Erythroblast (primary cell): ENCODE measurements at regions not wholly inside any gene's neighbourhood (a gene's known extent, or its start where the extent isn't known, plus 50 kb on each side); places are given as distances from the start of the nearest gene placed in this dataset.

ENCODE experiments used
- DNase-seq, 2 experiments: peaks; one replicate each; lab custom pipeline; 2025; lab: John Stamatoyannopoulos, UW
- GATA1 ChIP-seq: IDR thresholded peaks from 2 replicates; pipeline ENCODE4 v1.6.1; 2011; ENCODE audit warnings: low read depth, mild to moderate bottlenecking, control low read depth, low read length, moderate library complexity
- POLR2A ChIP-seq: IDR thresholded peaks from 2 replicates; pipeline ENCODE4 v1.6.1; 2011; ENCODE audit warnings: mild to moderate bottlenecking, low read length

DNA sequence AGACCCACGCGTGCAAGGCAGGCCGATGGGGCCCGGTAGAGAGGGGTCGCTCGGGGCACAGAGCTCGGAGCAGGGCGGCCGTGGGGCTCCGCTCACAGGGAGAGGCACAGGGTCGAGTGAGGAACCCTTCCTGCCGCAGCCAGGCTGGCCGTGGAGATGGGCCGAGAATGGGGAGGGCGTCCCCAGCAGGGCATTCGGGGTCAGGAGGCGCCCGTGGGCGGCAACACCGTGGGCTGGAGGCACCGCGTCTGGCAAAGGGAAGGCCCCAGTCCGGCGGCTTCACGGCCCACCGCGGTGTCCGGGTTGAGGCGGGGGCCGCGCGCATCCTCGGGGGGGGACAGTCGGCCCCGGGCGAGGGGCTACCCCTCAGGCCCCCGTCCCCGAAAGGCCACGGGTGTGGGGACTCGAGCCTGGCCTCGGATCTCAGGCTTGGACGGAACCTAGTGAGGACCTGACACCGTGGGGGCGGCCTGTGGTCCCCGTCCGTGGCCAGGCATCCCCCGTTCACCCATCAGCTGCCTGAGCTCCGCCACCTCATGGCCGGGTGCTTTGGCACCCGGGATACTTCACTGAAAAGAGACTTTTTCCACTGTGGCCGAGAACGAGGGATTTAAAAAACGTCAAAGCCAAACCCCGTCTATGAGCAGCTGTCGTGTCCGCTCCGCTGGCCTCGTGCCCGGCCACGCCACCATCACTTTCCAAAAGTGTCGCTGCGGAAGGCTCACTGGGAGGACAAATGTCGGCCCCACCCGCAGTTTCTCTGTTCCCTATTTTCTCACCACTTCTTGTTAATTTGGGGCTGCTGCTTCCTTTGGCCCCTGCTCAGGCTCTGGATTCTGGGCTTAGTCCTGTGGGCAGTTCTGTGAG, 73.6 kb downstream of the METRNL start:
- DNase-seq, result no peak
- TF ChIP-seq GATA1, result no peak
- no peak for TF ChIP-seq POLR2A

DNA sequence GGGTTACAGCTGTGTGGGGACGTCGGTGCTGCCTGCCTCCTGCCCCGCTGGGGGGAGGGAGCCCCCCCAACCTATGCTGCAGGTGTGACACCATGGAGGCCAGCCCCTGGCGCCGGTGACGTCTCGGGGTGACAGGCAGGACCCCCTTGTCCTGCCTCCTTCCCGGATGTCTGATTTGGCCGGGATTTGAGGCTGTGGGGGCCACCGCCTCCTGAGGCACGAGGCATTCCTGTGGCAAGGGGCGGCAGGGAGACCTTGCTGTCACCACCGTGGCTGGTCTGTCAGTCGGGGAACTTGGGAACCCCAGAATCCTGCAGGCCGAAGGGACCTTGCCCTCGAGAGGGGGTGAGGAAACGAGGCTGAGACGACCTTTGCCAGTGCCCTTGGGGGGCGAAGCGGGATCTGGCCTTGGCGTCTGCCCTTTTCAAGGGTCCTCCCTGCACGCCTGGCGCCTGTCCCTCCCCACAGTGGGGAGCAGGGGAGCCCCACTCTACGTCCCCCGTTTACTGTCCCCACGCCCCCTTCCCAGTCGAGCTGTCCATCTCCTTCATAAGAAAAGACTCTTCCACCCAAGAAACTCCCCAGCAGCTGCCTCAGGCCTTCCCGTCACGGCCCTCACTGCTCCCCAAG, 74.4 kb downstream of the METRNL start:
- DNase-seq, result no peak
- TF ChIP-seq POLR2A (no peak), GATA1 (no peak)

DNA sequence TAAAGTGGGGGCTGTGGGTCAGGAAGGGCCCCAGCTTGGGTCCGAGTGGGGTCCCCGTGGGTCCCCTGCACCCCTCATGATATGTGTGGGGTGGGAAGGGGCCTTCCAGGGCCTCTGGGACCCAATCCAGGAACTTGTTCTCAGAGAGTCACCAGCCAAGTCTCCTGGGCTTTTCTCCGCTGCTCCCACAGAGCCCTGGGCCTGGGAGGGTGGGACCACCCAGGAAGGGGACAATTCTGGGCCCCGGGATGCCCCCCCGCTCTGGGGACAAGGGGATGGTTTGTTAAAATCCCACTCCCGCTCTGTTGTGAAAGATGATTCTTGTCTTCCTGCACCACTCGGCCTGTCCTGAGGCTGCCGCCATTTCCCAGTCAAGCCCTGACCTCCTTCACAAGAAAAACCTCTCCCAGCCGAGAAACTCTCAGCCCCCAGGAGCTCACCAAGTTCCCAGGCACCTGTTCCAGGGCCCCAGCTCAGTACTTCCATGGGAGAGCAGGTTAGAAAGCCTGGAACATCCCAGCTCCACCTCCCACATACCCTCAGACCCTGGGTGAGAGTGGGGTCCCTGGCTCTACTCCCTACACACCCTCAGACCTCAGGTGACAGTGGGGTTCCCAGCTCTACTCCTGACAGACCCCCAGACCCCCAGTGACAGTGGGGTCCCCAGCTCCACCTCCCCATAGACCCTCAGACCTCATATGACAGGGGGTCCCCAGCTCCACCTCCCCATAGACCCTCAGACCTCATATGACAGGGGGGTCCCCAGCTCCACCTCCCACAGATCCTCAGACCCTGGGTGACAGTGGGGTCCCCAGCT, 75.1 kb downstream of the METRNL start:
- no peak for DNase-seq
- TF ChIP-seq GATA1, result no peak
- TF ChIP-seq POLR2A, result no peak

DNA sequence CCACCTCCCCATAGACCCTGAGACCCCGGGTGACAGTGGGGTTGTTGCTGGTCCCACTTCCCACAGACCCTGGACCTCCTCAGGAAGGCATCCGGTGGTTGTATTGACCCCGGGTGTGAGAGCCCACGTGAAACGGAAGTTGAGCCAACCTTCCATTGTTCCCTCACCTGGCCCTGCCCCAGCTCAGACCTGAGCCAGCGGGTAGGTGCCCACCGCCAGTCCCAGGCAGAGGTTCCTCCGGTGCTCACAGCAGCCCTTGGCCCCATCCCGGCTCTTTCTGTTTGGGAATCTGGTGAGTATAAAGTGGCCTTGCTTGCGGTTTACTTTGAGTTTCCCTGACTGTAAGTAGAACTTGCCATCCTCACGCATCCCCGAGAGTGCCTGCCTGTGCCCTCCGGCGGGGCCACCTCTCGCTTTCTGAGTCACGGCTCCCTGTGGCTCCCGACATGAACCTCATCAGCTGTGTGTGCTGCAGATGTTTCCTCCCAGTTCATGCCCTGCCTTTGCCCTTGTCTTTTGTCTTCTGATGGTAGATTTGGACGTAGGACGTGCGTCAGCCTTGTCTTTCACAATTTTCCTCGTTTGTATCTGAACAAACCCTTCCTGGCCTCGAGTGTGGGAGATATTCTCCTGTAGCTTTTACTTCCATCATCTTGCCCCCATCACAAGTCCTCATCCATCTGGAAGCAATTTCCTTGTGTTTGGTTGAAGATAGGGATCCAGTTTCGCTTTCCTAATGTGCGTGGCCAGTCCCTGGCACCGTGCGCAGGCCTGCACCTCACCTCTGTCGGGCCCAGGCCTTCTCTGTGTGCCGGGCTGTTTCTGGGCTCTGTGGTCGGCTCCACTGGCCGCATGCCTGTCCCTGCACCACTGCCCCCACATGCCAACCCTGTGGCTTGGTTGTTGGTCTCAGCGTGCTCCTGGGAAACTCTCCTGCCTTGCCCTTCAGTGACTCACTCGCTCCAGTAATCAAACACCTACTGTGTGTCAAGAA, 76.0 kb downstream of the METRNL start:
- no peak for DNase-seq
- TF ChIP-seq POLR2A, result no peak
- no peak for TF ChIP-seq GATA1

DNA sequence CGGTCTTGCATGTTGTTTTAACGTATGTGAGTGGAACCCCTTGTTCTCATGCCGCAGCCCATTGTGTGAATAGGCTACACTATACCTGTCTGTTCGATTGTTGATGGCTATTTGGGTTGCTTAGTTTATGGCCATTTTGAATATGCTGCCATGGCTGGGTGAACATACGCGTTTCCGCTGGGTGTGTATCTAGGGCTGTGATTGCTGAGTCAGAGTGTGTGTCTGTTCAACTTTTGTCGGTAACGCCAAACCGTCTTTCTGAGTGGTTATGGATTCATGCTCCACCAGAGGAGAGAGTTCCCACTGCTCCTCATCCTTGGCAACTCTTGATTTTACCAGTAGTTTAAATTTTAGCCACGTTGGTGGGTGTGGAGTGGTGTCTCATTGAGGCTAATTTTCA, 77.0 kb downstream of the METRNL start:
- no peak for DNase-seq
- no peak for TF ChIP-seq GATA1
- no peak for TF ChIP-seq POLR2A

DNA sequence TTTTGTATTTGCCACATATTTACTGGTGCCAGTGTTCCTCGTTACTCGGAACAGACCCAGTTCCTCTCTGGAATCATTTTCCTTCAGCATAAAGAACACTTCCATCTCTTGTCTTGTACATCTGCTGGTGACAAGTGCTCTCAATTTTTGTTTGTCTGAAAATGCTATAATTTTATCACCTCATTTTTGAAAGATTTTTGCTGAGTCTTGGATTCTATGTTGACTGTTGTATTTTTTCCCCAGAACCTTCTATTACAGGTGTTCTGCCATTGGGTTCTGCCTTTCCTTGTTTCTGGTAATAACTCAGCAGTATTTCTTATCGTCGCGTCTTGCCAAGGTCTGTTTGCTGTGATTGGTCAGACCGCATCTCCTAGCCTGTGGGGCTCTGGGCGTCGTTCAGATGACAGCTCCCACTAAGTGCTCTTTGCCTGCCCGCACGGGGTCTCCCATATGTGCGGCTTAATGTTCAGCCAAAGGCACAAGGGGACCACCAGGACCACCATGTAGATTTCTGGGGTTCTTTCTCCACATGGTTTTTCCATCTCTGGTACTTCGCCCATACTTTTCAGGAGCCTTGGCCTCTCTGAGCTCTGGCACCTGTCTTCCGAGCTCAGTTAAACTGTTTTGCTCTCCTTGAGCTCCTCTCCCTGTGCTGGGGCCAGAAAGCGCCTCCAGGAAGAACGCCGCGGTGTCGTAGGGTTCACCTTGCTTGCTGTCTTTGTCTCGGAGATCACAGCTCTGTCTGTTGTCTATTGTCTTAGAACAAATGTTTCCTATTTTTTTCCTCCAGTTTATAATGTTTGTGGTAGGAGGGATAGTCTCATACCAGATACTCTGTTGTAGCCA, 80.0 kb downstream of the METRNL start:
- TF ChIP-seq GATA1 (no peak), POLR2A (no peak)
- DNase-seq, result no peak

DNA sequence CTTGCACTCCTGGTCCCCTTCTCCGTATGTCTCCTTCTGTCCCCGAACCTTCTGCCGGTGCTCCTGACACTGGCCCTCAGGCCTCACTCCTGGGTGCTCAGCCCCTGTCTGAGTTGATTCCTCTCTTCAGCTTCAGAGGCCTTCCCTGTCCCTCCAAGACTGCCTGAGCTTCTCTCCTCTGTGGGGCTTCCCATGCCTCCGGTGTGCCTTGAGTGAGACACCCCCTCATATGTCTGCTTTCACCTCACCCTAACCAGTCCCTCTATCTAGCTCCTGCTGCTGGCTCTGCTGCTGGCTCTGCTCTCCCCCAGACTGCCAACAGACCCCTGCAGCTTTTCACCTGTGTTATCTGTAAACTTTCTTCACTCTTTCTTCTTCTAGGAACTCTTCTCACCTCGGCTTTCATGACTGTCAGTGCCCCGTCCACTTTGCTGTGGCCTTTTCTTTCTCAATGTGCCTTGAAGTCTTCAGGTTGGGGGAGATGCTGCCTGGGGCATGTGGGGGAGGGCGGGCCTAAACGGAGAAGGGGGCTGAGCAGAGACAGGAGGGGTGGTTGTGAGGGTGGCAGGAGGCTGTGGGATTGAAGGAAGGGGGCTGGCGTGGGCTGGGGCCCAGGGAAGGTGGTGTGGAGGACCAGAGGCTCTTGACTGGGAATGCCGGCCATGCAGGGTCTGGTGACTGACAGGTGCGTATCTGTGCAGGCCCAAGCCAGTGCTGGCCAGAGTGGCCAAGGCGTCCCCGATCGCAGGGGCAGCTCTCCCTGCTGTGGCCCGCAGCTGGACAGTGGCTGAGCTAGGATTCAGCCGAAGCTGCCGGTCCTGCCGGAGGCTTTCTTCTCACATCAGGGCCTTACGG, 81.3 kb downstream of the METRNL start:
- TF ChIP-seq POLR2A (no peak), GATA1 (no peak)

DNA sequence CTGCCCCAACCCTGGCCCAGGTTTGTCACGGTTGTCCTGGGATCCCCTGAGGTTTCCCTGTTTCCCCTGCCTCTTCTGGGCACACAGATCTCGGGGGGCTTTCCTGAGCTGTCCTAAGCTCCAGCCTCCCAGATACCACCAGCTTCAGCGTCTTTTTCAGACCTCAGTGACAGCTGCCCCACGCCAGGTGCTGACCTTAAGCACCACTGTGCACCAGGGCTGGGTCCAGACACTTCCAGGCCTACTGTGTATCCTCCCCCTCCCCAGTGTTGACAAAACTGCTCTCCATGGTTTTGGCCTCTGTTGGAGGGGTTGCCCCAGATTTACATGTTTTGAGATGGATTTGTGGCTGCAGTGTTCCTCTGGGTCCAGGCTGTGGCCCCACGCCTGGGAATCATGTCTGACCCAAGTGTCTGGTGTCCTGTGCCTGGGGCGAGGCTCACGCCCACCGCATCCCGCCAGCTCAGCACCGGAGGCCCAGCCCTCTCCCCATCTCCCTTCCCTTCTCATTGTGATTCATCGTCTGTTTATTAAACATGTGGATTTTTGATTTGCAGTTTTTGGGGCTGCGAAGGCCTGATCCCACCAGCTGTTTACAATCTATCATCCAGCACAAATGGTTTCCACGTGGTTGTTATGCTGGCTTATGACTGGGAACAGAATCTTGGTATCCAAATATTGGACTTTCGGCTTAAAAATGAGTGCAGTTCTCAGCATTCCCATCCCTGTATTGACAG, 82.1 kb downstream of the METRNL start:
- no peak for DNase-seq
- no peak for TF ChIP-seq GATA1
- TF ChIP-seq POLR2A, result no peak

More for the DNA sequence above, 81.3 kb downstream of the METRNL start:
- DNase-seq, result no peak

DNA sequence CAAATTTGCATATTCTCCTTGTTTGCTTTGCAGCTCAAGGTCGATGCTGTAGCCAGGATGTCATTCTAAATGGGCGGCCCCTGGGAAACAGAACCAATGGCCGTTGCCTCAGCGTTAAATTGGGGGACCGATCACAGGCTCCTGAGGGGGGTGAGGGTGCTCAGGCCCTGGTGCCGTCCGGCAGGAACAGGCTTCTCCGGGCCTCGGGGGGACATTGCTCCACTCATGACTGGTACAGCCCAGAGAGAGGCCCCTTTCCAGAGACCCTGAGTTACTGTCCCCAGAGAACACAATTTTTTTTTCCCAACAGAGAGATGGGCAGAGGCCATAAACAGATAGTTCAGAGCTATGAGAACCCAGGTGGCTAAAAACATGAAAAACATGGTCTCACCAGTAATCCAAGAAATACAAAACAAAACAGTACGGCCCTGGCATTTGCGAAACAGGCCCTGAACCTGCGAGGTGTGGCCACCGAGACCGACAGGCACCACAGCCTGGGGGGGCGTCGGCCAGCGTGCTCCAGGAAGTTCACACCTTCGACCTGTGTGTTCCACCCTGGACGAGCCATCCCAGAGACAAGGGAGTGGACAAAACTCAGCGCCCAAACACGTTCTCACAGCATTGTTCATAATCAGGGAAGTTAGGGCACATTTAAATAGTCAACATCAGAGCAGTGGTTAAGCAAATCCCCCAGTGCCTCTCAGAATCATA, 82.8 kb downstream of the METRNL start:
- no peak for DNase-seq
- no peak for TF ChIP-seq GATA1
- TF ChIP-seq POLR2A, result no peak

DNA sequence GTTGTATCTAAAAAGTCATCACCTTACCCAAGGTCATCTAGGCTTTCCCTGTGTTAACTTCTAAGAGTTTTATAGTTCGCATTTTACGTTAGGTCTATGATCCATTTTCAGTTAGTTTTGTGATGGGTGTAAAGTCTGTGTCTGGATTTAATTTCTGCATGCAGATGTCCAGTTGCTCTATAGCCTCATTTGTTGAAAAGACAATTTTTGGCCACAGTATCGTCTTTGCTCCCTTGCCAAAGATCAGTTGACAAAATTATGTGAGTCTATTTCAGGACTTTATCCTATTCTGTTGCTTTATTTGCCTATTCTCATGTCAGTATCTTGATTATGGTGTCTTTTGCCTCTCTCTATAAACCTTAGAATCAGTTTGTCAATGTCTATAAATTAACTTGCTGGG, 85.1 kb downstream of the METRNL start:
- TF ChIP-seq POLR2A (no peak), GATA1 (no peak)
- DNase-seq, result no peak
